Right atrium auricular region (tissue), 2 donors: ENCODE measurements at regions not wholly inside any gene's neighbourhood (a gene's known extent, or its start where the extent isn't known, plus 50 kb on each side); places are given as distances from the start of the nearest gene placed in this dataset.

Experiments
- DNase-seq: peaks from one replicate; pipeline ENCODE4 v3.0.0-alpha.2; 2019; ENCODE audit warnings: low spot score
- H3K27ac ChIP-seq, 2 donors: fragments of 200-600 bp; sonication (generic); 1 replicate in 1 of 2; 2 replicates in 1 of 2; pipeline ENCODE4 v1.5.1; 2016 to 2019
- H3K27me3 ChIP-seq, 2 donors: fragments of 200-600 bp; sonication (generic); one replicate each; pipeline versions ENCODE4 v1.5.1 to v1.6.0; 2017 to 2019
- H3K36me3 ChIP-seq: fragments of 200-600 bp; sonication (generic); one replicate; pipeline ENCODE4 v1.5.1; 2016
- H3K4me1 ChIP-seq, 2 donors: fragments of 200-600 bp; sonication (generic); one replicate each; pipeline versions ENCODE4 v1.5.1 to v1.6.0; 2017 to 2019
- H3K4me3 ChIP-seq, 2 donors: fragments of 200-600 bp; sonication (generic); 1 replicate in 1 of 2; 2 replicates in 1 of 2; pipeline ENCODE4 v1.5.1; 2017 to 2019; ENCODE audit warnings: mild to moderate bottlenecking in 1 of 2, moderate library complexity in 1 of 2
- H3K9me3 ChIP-seq, 2 donors: fragments of 200-600 bp; sonication (generic); one replicate each; pipeline ENCODE4 v1.5.1; 2019
- CTCF ChIP-seq, 2 donors: fragments of 200-600 bp; sonication (generic); IDR thresholded peaks; one replicate each; pipeline ENCODE4 v1.5.1; 2019; ENCODE audit warnings: antibody characterized with exemption in 2 of 2

- Histone ChIP-seq H3K9me3 (no peaks in the 10 kb centered on the region), H3K4me3 (no peak overlapping the region), H3K27ac (no peak overlapping the region), H3K36me3 (no peaks in the 10 kb centered on the region), H3K4me1 (no peaks in the 10 kb centered on the region), H3K27me3 (no peaks in the 10 kb centered on the region)
- DNase-seq = no peak
- TF ChIP-seq CTCF (IDR thresholded peaks at IDR 0.05) = no peak
Measured at GRCh38 chr13:68428292-68428691, 1198.2 kb upstream of the PCDH9 start.

GRCh38 chr13:68417801-68418200 is 1187.7 kb upstream of the PCDH9 start:
- H3K27me3 ChIP-seq = no peaks in the 10 kb centered on the region
- H3K9me3 ChIP-seq = peaks cover 0 to 6% of the 10 kb centered on the region in 2 donors
- no peak overlapping the region for H3K27ac ChIP-seq
- H3K36me3 ChIP-seq = no peaks in the 10 kb centered on the region
- H3K4me3 ChIP-seq = no peak overlapping the region
- no peak for DNase-seq
- no peak for TF ChIP-seq CTCF (IDR thresholded peaks at IDR 0.05)
- no peaks in the 10 kb centered on the region for H3K4me1 ChIP-seq

GRCh38 chr13:68410007-68410406 is 1179.9 kb upstream of the PCDH9 start:
- H3K27me3 ChIP-seq = no peaks in the 10 kb centered on the region
- DNase-seq = no peak
- H3K4me1 ChIP-seq = no peaks in the 10 kb centered on the region
- H3K4me3 ChIP-seq = no peak overlapping the region
- no peaks in the 10 kb centered on the region for H3K36me3 ChIP-seq
- TF ChIP-seq CTCF (IDR thresholded peaks at IDR 0.05) = no peak
- no peak overlapping the region for H3K27ac ChIP-seq
- H3K9me3 ChIP-seq = no peaks in the 10 kb centered on the region

GRCh38 chr13:68390987-68391386 is 1160.9 kb upstream of the PCDH9 start:
- H3K27ac ChIP-seq = no peak overlapping the region
- no peak for DNase-seq
- H3K4me3 ChIP-seq = no peak overlapping the region
- H3K4me1 ChIP-seq = no peaks in the 10 kb centered on the region
- no peaks in the 10 kb centered on the region for H3K9me3 ChIP-seq
- H3K36me3 ChIP-seq = no peaks in the 10 kb centered on the region
- no peaks in the 10 kb centered on the region for H3K27me3 ChIP-seq
- TF ChIP-seq CTCF (IDR thresholded peaks at IDR 0.05) = no peak

- Histone ChIP-seq H3K27me3 (no peaks in the 10 kb centered on the region), H3K36me3 (no peaks in the 10 kb centered on the region), H3K27ac (no peak overlapping the region), H3K4me3 (no peak overlapping the region), H3K4me1 (no peaks in the 10 kb centered on the region), H3K9me3 (no peaks in the 10 kb centered on the region)
- no peak for DNase-seq
- TF ChIP-seq CTCF (IDR thresholded peaks at IDR 0.05) = no peak
Measured at GRCh38 chr13:68386808-68387207, 1156.7 kb upstream of the PCDH9 start.
